GM23338 (cell line): ENCODE measurements at regions not wholly inside any gene's neighbourhood (a gene's known extent, or its start where the extent isn't known, plus 50 kb on each side); places are given as distances from the start of the nearest gene placed in this dataset.

ENCODE experiments used
- EZH2 ChIP-seq: fragments of 200-600 bp; sonication (generic); IDR thresholded peaks from one replicate; pipeline ENCODE4 v1.8.0; 2017; ENCODE audit warnings: antibody characterized with exemption, mild to moderate bottlenecking, low read depth; ENCODE audit not compliant: unreplicated experiment
- TF ChIP-seq, protein P1 (sequence below), 2 experiments: fragments of 200-600 bp in 1 of 2; sonication (generic) in 1 of 2; conservative IDR thresholded peaks; 2 replicates each; pipeline versions ENCODE4 v1.5.1 to v1.6.1; 2016 to 2017; ENCODE audit warnings: antibody characterized with exemption in 2 of 2, low read depth in 2 of 2, mild to moderate bottlenecking in 2 of 2, moderate library complexity in 1 of 2

- TF ChIP-seq, protein P1, sequence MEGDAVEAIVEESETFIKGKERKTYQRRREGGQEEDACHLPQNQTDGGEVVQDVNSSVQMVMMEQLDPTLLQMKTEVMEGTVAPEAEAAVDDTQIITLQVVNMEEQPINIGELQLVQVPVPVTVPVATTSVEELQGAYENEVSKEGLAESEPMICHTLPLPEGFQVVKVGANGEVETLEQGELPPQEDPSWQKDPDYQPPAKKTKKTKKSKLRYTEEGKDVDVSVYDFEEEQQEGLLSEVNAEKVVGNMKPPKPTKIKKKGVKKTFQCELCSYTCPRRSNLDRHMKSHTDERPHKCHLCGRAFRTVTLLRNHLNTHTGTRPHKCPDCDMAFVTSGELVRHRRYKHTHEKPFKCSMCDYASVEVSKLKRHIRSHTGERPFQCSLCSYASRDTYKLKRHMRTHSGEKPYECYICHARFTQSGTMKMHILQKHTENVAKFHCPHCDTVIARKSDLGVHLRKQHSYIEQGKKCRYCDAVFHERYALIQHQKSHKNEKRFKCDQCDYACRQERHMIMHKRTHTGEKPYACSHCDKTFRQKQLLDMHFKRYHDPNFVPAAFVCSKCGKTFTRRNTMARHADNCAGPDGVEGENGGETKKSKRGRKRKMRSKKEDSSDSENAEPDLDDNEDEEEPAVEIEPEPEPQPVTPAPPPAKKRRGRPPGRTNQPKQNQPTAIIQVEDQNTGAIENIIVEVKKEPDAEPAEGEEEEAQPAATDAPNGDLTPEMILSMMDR (conservative IDR thresholded peaks at IDR 0.05; ENCODE audit: low read depth in 2 of 2) = no peak
- no peak for TF ChIP-seq EZH2
These were observed 180.4 kb upstream of the PPP1R26 start for GRCh38 chr9:135299239-135299590.
